OCI-LY7 (cell line): ENCODE measurements at regions not wholly inside any gene's neighbourhood (a gene's known extent, or its start where the extent isn't known, plus 50 kb on each side); places are given as distances from the start of the nearest gene placed in this dataset.

ENCODE experiments used
- CTCF ChIP-seq: fragments of 200-600 bp; sonication (generic); conservative IDR thresholded peaks from 2 replicates; pipeline ENCODE4 v1.5.1; 2014; ENCODE audit warnings: mild to moderate bottlenecking, antibody characterized with exemption, low read length, moderate library complexity, mixed read lengths
- EZH2phosphoT487 ChIP-seq: fragments of 200-600 bp; sonication (generic); IDR thresholded peaks from 2 replicates; pipeline ENCODE4 v1.6.1; 2018; ENCODE audit warnings: low read depth, borderline replicate concordance, mild to moderate bottlenecking, mixed run types, antibody characterized with exemption, low read length, moderate library complexity, mixed read lengths

- TF ChIP-seq CTCF: no peak
- TF ChIP-seq EZH2phosphoT487: no peak
These were observed 196.8 kb downstream of the KIF26A start for GRCh38 chr14:104335176-104335575.
